NCI-H2029 (cell line): ENCODE measurements at regions not wholly inside any gene's neighbourhood (a gene's known extent, or its start where the extent isn't known, plus 50 kb on each side); places are given as distances from the start of the nearest gene placed in this dataset.

Experiments
- DNase-seq: peaks from one replicate; lab custom pipeline; 2025; lab: John Stamatoyannopoulos, UW

DNA sequence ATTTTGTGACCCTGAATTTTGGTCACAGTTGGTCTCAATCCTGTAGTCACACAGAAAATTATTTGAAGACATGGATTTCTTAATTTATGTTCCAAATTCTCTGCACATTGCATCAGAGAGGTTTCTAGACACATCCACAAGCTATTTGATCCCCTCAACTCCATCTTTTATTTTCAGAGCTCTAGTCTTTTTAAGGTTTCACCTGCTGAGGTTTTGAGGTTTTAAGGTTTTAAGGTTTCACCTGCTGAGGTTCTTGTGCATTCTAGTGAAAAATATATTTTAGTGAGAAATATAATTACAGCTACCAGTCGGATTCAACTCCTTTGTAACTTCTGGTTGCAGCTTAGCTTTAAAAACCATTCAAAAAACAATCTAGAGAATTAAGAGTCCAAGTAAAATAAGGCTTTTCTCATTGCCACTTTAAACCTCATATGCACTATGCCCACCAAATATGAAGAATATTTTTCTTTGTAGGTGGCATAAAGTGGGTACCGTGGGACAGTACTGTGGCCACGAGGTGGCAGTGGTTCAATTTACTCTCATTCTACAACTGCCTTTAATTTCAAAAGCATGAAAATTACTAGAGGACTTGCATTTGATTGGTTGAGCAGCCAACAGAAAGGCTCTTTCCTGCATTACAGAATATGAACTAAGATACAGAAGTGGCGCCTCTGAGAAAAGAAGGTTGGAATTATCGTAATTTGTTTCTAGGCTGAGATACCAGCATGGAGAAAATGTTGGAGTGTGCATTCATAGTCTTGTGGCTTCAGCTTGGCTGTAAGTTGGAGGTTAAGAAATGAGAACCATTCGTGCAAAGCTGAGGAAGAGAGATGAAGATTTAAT, 366.5 kb upstream of the OR4E1 start:
- no peak for DNase-seq

GRCh38 chr14:22036541-22037239, 363.1 kb upstream of the OR4E1 start:
- DNase-seq = no peak

- no peak for DNase-seq
These were observed 352.9 kb upstream of the OR4E1 start for GRCh38 chr14:22026527-22026926.

DNA sequence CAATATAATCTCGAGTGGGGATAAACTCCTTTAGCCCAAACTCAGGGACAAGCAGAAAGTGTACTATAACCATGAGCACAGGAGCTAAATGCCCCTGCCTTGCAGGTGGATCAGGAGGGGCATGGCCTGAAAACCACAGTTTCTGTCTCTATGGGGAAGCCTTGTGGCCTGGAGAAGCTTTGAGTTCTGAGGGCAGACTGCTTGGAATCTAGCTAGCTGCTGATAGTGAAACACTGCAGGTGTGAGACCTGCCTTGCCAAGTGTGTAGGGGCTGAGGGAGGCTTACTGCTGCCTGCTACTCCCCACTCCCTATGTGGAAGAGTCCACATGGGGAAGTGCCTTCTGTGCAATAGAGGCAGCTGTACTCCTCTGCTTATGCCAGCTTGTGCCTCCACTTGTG, 352.3 kb upstream of the OR4E1 start:
- DNase-seq = no peak

DNA sequence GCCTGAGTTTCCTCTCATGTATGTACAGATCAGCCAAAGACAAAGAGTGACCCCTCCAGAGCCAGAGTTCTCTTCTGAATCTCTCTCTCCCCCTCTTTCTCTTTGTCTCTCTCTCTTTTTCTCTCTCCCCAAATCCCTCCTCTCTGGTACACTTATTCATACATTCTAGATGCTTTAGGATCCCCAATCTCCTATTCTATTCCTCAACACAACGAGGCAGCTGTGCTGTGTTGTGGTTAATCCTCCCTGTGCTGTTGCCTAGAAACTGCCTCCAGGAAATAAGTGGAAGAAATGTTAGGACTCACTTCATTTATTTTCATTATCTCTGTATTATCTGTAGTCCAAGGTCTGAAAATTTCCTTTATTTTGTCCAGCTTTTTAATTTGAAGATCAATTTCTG, 350.5 kb upstream of the OR4E1 start:
- DNase-seq = no peak

DNA sequence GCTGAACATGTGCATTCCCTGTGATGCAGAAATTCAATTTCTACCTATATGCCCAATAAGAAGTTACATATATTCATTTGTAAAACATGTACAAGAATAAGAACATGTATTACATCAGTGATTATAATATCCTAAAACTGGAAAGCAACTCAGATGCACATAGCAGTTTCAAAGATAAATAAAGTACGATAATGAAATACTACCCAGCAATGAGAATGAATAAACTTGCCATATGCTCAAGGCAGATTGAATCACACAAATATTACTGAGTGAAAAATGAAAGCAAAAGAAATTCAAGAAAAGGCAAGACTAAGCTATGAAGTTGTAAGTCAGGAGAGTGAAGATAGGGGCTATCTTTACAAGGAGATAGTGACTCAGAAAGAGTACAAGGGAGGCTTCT, 345.3 kb upstream of the OR4E1 start:
- DNase-seq = no peak

DNA sequence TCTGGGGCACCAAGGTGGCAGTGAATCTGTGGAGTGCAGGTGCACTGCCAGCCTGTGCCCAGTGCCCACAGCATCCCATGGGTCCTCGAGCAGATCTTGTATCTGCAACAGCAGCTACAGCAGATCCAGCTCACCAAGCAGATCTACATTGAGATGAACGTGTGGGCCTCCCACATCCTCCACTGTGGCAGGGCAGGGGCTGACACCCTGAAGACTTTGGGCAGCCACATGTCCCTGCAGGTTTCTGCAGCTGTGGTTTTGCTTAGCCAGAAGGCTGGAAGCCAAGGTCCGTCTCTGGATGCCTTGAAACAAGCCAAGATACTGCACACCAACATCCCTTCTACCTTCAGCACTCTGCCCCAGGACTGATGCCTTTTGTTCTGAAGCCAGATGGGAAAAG, 338.8 kb upstream of the OR4E1 start:
- no peak for DNase-seq

DNA sequence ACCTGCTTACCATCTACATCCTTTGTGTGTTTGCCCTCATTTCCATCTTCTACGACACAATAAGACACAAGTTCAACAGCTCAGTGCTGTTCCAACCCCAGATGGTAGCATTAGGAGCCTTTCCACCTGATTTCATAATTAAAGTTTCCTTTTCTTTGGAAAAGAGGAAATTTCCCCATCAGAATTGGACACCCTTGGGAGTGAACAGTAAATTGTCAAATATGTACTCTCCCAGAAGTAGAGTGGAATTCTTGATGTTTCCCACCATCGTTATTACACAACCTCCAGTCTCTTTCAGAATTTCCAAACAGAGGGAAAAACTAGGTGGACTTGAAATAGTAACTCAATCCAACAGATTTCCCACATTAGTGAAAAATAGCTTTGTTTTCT, 337.6 kb upstream of the OR4E1 start:
- DNase-seq = no peak

GRCh38 chr14:22010545-22011252, 337.1 kb upstream of the OR4E1 start:
- DNase-seq = no peak

GRCh38 chr14:22008766-22009165, 335.1 kb upstream of the OR4E1 start:
- no peak for DNase-seq

DNA sequence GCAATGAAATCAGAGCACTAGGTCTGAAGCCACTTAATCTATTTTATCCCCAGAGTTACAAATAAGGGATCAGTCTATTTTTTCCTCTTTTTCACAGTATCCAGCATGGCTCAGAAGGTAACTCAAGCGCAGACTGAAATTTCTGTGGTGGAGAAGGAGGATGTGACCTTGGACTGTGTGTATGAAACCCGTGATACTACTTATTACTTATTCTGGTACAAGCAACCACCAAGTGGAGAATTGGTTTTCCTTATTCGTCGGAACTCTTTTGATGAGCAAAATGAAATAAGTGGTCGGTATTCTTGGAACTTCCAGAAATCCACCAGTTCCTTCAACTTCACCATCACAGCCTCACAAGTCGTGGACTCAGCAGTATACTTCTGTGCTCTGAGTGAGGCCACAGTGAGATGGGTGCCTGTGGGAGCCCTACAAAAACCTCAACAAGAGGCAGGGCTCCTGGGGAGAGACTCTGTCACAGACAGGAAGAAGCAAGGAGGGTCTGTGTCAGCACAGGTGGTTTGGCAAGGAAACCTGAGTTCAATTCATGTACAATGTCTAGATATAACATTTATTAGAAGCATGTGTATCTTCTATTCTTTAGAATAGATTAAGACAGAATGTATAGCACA, 334.3 kb upstream of the OR4E1 start:
- DNase-seq = no peak

- no peak for DNase-seq
These were observed 333.7 kb upstream of the OR4E1 start for GRCh38 chr14:22007363-22007762.

DNA sequence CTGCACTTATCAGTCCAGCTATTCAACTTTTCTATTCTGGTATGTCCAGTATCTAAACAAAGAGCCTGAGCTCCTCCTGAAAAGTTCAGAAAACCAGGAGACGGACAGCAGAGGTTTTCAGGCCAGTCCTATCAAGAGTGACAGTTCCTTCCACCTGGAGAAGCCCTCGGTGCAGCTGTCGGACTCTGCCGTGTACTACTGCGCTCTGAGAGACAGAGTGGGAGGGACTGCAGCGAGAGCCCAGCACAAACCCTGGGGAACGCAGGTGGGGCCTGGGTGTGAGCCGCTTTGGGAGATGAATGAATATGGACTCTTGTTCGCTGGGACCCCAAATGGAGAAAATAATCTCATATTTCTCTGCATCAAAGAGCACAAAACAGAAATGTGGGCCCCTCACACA, 329.8 kb upstream of the OR4E1 start:
- no peak for DNase-seq

DNA sequence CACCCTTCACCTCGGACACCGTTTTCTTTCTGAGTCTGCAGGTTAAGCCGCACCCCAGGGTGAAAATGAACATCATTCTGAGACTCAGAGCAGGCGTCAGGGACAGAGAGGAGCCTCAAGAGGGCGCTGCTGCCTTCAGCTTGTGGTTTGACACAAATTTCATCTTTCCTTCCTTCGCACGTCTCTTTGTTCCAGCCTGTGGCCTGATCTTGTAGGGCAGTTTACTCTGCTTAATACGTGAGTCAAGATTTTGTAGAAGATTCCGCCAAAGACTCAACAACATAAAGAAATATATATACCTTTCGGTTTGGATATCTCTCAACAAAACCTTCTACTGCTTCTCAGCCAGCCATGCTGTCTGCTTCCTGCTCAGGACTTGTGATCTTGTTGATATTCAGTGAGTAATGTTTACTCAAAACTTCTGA, 329.3 kb upstream of the OR4E1 start:
- no peak for DNase-seq

DNA sequence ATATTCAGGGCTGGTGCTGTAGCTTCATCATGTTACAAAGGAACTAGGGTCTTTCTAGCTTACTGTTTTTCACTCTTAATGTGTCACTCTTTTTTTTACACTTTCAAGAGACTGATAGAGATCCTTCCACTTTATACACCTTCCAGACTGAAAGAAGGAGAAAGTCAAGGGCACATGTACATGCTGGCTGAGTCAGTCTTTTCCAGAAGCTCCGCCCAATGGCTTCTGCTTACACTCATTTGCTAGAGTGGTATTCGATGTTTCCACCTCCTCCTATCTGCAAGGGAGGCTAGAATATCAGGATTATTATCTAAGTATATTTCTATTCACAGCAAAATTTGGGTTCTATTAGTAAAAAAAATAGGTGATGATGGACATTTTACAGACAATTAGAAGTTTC, 325.8 kb upstream of the OR4E1 start:
- DNase-seq = no peak

GRCh38 chr14:21997300-21997699, 323.7 kb upstream of the OR4E1 start:
- no peak for DNase-seq

- no peak for DNase-seq
These were observed 321.7 kb upstream of the OR4E1 start for GRCh38 chr14:21995332-21995731.

- DNase-seq = no peak
These were observed 320.2 kb upstream of the OR4E1 start for GRCh38 chr14:21993837-21994236.

DNA sequence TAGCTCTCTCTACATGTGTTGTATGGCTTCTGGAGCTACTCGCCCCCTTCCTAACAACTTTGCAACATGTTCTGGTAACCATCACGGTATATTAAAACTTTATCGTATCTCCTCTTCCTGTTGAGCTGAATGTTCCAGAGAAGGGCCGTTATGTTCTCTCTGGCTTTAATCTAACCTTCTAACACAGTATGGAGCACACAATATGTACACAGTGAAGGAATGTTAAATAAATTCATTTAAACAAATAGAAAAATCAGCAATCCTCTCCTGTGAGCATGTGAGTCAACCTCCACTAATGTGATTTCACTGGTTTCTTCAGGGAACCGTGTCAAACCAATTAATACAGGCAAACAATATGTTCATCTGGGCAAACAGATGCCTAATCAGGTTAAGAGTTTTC, 319.5 kb upstream of the OR4E1 start:
- DNase-seq = no peak

DNA sequence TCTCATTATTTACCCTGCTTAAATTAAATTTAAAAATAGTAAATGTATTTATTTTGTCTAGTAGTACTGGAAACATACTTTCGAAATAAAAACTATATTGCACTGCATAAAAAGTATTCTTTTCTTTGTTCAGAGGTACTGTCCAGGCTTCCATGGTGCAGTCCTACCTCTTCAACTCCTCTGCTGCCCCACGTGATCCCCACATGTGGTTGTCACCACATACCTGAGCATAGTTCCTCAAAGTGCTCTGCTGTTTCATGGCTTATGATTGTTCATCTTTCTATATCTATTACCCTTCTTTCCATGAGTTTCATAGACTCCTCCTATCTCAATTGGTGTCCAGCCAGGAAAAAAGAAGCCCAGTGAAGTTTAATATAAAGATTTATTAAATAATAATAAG, 317.5 kb upstream of the OR4E1 start:
- DNase-seq = no peak

GRCh38 chr14:21990116-21990515, 316.5 kb upstream of the OR4E1 start:
- DNase-seq = no peak

GRCh38 chr14:21989090-21989489, 315.5 kb upstream of the OR4E1 start:
- no peak for DNase-seq

DNA sequence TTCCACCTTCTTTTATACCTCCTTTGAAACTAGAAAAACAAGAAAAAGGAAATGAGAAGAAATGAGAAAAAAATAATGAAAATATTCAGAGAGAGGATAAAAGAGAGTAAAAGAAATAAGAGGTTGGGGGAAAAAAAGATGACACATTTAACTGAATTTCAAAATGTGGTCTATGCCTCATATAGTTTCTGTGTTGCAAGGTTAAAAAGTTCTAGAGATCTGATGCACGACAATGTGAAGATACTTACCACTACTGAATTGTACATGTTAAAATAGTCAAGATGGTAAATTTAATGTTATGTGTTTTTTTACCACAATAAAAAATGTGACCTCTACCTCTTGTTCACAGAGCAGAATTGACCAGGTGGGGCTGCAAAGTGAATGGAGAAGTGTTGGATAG, 314.8 kb upstream of the OR4E1 start:
- DNase-seq = no peak
